H1 (cell line): ENCODE measurements at regions not wholly inside any gene's neighbourhood (a gene's known extent, or its start where the extent isn't known, plus 50 kb on each side); places are given as distances from the start of the nearest gene placed in this dataset.

ENCODE experiments used
- CTCF ChIA-PET: fragments of 300-600 bp; sonication (Branson Sonifier 250); formaldehyde crosslinking; loops from one replicate; lab custom pipeline; 2021; ENCODE audit not compliant: partially characterized antibody; lab: Charles Lee
- POLR2A ChIA-PET: fragments of 300-600 bp; sonication (Branson Sonifier 250); formaldehyde crosslinking; loops from one replicate; lab custom pipeline; 2021; ENCODE audit warnings: inconsistent platforms; ENCODE audit not compliant: partially characterized antibody; lab: Charles Lee
- DNase-seq, 2 experiments: peaks; one replicate each; pipeline versions ENCODE4 v3.0.0 to v3.0.0-alpha.2; 2010 to 2022; ENCODE audit warnings: low spot score in 2 of 2, low read depth in 1 of 2, mixed read lengths in 1 of 2
- FAIRE-seq: peaks from 2 replicates; lab custom pipeline; 2011; peaks lifted over from hg19 to GRCh38; lab: Jason Lieb, UNC
- H2AFZ ChIP-seq: 2 replicates; pipeline ENCODE4 v1.8.1; 2012; ENCODE audit warnings: low read length, inconsistent platforms
- H2AK5ac ChIP-seq: 2 replicates; pipeline ENCODE4 v1.6.1; 2013; ENCODE audit warnings: low read depth, low read length
- H2BK120ac ChIP-seq: replicated peaks from 2 replicates; pipeline ENCODE3; 2013; ENCODE audit warnings: low read depth, low read length, inconsistent platforms
- H2BK12ac ChIP-seq: 2 replicates; pipeline ENCODE4 v1.6.1; 2013; ENCODE audit warnings: low read depth, low read length
- H2BK15ac ChIP-seq: 2 replicates; pipeline ENCODE4 v1.6.1; 2013; ENCODE audit warnings: low read length
- H2BK20ac ChIP-seq: 2 replicates; pipeline ENCODE4 v1.6.1; 2013; ENCODE audit warnings: low read length
- H2BK5ac ChIP-seq: 2 replicates; pipeline ENCODE4 v1.6.1; 2013; ENCODE audit warnings: low read depth, low read length
- H3K14ac ChIP-seq: 2 replicates; pipeline ENCODE4 v1.6.1; 2013; ENCODE audit warnings: inconsistent platforms; ENCODE audit not compliant: insufficient read length
- H3K18ac ChIP-seq: 2 replicates; pipeline ENCODE4 v1.6.1; 2013; ENCODE audit warnings: low read length; ENCODE audit errors: extremely low read depth
- H3K23ac ChIP-seq: 2 replicates; pipeline ENCODE4 v1.6.1; 2013; ENCODE audit warnings: inconsistent platforms; ENCODE audit not compliant: insufficient read length
- H3K23me2 ChIP-seq: 2 replicates; pipeline ENCODE4 v1.6.1; 2013; ENCODE audit warnings: low read depth, low read length
- H3K27ac ChIP-seq: 2 replicates; pipeline ENCODE4 v1.6.1; 2011; ENCODE audit warnings: low read depth, low read length, inconsistent platforms
- H3K27me3 ChIP-seq, 4 experiments: replicated peaks in 1 of 4; 1 replicate in 1 of 4; 2 replicates in 3 of 4; pipeline versions ENCODE4 v1.6.1 to v1.8.1; 2011 to 2013; ENCODE audit warnings: low read length in 3 of 4, mild to moderate bottlenecking in 3 of 4, inconsistent platforms in 2 of 4, mixed read lengths in 2 of 4, moderate library complexity in 1 of 4; ENCODE audit not compliant: control insufficient read depth in 3 of 4, insufficient read depth in 3 of 4; ENCODE audit errors: extremely low read depth in 1 of 4
- H3K36me3 ChIP-seq, 4 experiments: 2 replicates each; pipeline versions ENCODE4 v1.6.1 to v1.8.1; 2011 to 2013; ENCODE audit warnings: mild to moderate bottlenecking in 4 of 4, low read length in 3 of 4, moderate library complexity in 2 of 4, control low read depth in 1 of 4, inconsistent platforms in 1 of 4; ENCODE audit not compliant: insufficient read depth in 4 of 4, control insufficient read depth in 2 of 4
- H3K4ac ChIP-seq: replicated peaks from 2 replicates; pipeline ENCODE3; 2013; ENCODE audit warnings: low read length, low read depth, mixed read lengths, inconsistent platforms; ENCODE audit not compliant: insufficient read length
- H3K4me1 ChIP-seq, 4 experiments: replicated peaks in 1 of 4; 1 replicate in 1 of 4; 2 replicates in 3 of 4; pipeline versions ENCODE4 v1.6.1 to v1.8.1; 2011 to 2013; ENCODE audit warnings: low read length in 3 of 4, inconsistent platforms in 2 of 4, mixed read lengths in 1 of 4; ENCODE audit not compliant: insufficient read depth in 4 of 4, control insufficient read depth in 3 of 4
- H3K4me2 ChIP-seq, 2 experiments: 2 replicates each; pipeline versions ENCODE4 v1.6.1 to v1.8.1; 2011 to 2013; ENCODE audit warnings: low read depth in 2 of 2, low read length in 2 of 2, control low read depth in 1 of 2, inconsistent platforms in 1 of 2, mild to moderate bottlenecking in 1 of 2; ENCODE audit not compliant: insufficient read depth in 1 of 2
- H3K4me3 ChIP-seq, 4 experiments: fragments of 200-600, 300-600 bp in 1 of 4; sonication (generic), shearing (Covaris generic), sonication (Bioruptor Twin) in 1 of 4; 2 replicates each; pipeline versions ENCODE4 v1.5.1 to v1.8.1; 2011 to 2016; ENCODE audit warnings: low read length in 4 of 4, low read depth in 3 of 4, control low read depth in 2 of 4, inconsistent platforms in 2 of 4, mild to moderate bottlenecking in 2 of 4, mixed read lengths in 1 of 4, moderate library complexity in 1 of 4; ENCODE audit not compliant: insufficient read depth in 2 of 4; ENCODE audit errors: extremely low read depth in 1 of 4
- H3K56ac ChIP-seq: replicated peaks from 2 replicates; pipeline ENCODE3; 2013; ENCODE audit warnings: low read depth, mild to moderate bottlenecking, mixed read lengths, low read length, inconsistent platforms; ENCODE audit not compliant: insufficient read length
- H3K79me1 ChIP-seq: 2 replicates; pipeline ENCODE4 v1.6.1; 2013; ENCODE audit warnings: low read depth, low read length, control low read depth
- H3K79me2 ChIP-seq, 2 experiments: 2 replicates each; pipeline versions ENCODE4 v1.6.1 to v1.8.1; 2012 to 2013; ENCODE audit warnings: low read length in 2 of 2, mild to moderate bottlenecking in 2 of 2, inconsistent platforms in 1 of 2; ENCODE audit not compliant: insufficient read depth in 2 of 2, control insufficient read depth in 1 of 2
- H3K9ac ChIP-seq, 4 experiments: replicated peaks in 1 of 4; 1 replicate in 1 of 4; 2 replicates in 3 of 4; pipeline versions ENCODE4 v1.6.1 to v1.8.1; 2011 to 2013; ENCODE audit warnings: low read depth in 3 of 4, low read length in 3 of 4, control low read depth in 2 of 4, mild to moderate bottlenecking in 2 of 4, moderate library complexity in 2 of 4, inconsistent platforms in 1 of 4; ENCODE audit errors: extremely low read depth in 1 of 4
- H3K9me3 ChIP-seq, 2 experiments: 2 replicates each; pipeline versions ENCODE4 v1.6.1 to v1.8.1; 2012 to 2013; ENCODE audit warnings: mild to moderate bottlenecking in 2 of 2, moderate library complexity in 2 of 2, control low read depth in 1 of 2, inconsistent platforms in 1 of 2, low read depth in 1 of 2, low read length in 1 of 2, mixed read lengths in 1 of 2; ENCODE audit not compliant: insufficient read depth in 2 of 2
- H4K20me1 ChIP-seq, 2 experiments: replicated peaks in 1 of 2; 2 replicates each; pipeline versions ENCODE3 to v1.8.1; 2011 to 2013; ENCODE audit warnings: inconsistent platforms in 2 of 2, low read length in 2 of 2, mild to moderate bottlenecking in 1 of 2; ENCODE audit not compliant: insufficient read depth in 2 of 2, control insufficient read depth in 1 of 2
- H4K5ac ChIP-seq: 2 replicates; pipeline ENCODE4 v1.6.1; 2013; ENCODE audit warnings: low read length, low read depth, mixed read lengths, inconsistent platforms; ENCODE audit not compliant: insufficient read length
- H4K8ac ChIP-seq: 2 replicates; pipeline ENCODE4 v1.8.0; 2013; ENCODE audit warnings: mild to moderate bottlenecking, moderate library complexity, low read length, inconsistent platforms; ENCODE audit not compliant: insufficient read depth; ENCODE audit errors: extremely low read depth
- H4K91ac ChIP-seq: replicated peaks from 2 replicates; pipeline ENCODE3; 2013; ENCODE audit warnings: low read length, mixed read lengths, inconsistent platforms; ENCODE audit not compliant: insufficient read length
- GABPA ChIP-seq: IDR thresholded peaks from 2 replicates; pipeline ENCODE4 v1.6.1; 2011; ENCODE audit warnings: mild to moderate bottlenecking, low read length, moderate library complexity, borderline replicate concordance; ENCODE audit not compliant: insufficient read depth
- POLR2A ChIP-seq, 2 experiments: IDR thresholded peaks; 1 replicate in 1 of 2; 2 replicates in 1 of 2; pipeline ENCODE4 v1.6.1; 2011; ENCODE audit warnings: low read depth in 2 of 2, low read length in 2 of 2, mild to moderate bottlenecking in 2 of 2; ENCODE audit errors: control extremely low read depth in 1 of 2
- RBBP5 ChIP-seq: IDR thresholded peaks from 2 replicates; pipeline ENCODE4 v1.7.1; 2012; ENCODE audit warnings: low read depth, mild to moderate bottlenecking, inconsistent platforms, low read length, moderate library complexity, borderline replicate concordance
- SIN3A ChIP-seq, 2 experiments: IDR thresholded peaks in 1 of 2; conservative IDR thresholded peaks in 1 of 2; 2 replicates each; pipeline ENCODE4 v1.6.1; 2011 to 2012; ENCODE audit warnings: low read length in 2 of 2, improper control_type of control experiment in 1 of 2, low read depth in 1 of 2, mild to moderate bottlenecking in 1 of 2
- SP2 ChIP-seq: IDR thresholded peaks from 2 replicates; pipeline ENCODE4 v1.6.1; 2012; ENCODE audit warnings: mild to moderate bottlenecking, low read length, inconsistent platforms
- SP4 ChIP-seq: IDR thresholded peaks from 2 replicates; pipeline ENCODE4 v1.6.1; 2012; ENCODE audit warnings: low read length, inconsistent platforms
- SRF ChIP-seq: IDR thresholded peaks from 2 replicates; pipeline ENCODE4 v1.6.1; 2011; ENCODE audit warnings: mild to moderate bottlenecking, low read depth, low read length, moderate library complexity
- SUZ12 ChIP-seq: fragments of 200-600 bp; sonication (generic); IDR thresholded peaks from 2 replicates; pipeline ENCODE4 v1.6.1; 2012; ENCODE audit warnings: mild to moderate bottlenecking, inconsistent platforms, low read length, moderate library complexity, mixed read lengths
- WGBS, 2 experiments: shearing (Covaris generic) in 1 of 2; methylation state at CpG; one replicate each; pipeline versions ENCODE4 v1.1.6 to v1.1.7; 2013 to 2015; ENCODE audit warnings: low lambda C conversion rate in 2 of 2, mixed read lengths in 2 of 2, inconsistent platforms in 1 of 2, low coverage in 1 of 2, missing lambda C conversion rate in 1 of 2; ENCODE audit not compliant: insufficient replicate concordance in 2 of 2, insufficient coverage in 1 of 2, insufficient read length in 1 of 2; ENCODE audit errors: extremely low coverage in 1 of 2, missing lambda C conversion rate in 1 of 2; 5-methylcytosine and 5-hydroxymethylcytosine counted together

DNA sequence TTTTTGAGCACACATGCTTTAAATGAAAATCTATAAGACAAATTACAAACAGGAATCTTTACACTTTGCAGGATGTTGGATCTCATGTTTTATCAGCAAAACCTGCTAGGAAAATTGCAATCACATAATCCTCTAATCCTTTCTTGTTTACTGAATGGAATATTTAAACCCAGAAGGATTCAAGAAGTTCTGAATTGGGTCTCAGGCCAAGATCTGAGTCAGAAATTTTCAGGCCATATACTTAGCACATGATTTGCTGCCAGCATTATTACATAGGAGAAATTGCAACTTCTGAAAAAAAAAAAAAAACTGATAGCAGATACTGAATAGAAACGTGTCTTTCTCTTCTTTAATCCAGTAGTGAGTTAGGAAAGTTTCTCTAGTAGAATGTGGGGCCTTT, 1005.3 kb upstream of the POT1 start (continued):
- TF ChIP-seq POLR2A (IDR thresholded peaks at IDR 0.05; ENCODE audit: control extremely low read depth in 1 of 2, low read depth in 2 of 2, low read length in 2 of 2): no peak
- TF ChIP-seq, all 59 proteins: peak for 0

GRCh38 chr7:125934539-125934938, 1004.9 kb upstream of the POT1 start:
- no peak overlapping the region; the same call in 1 of the 2 replicates for H2AFZ ChIP-seq

More at GRCh38 chr7:125934539-125934938, 1004.9 kb upstream of the POT1 start:
- no peak overlapping the region for H2BK20ac ChIP-seq
- no peak overlapping the region for H3K9ac ChIP-seq
- WGBS, 2 experiments: 79% methylated on average over 2 of the region's 2 CpGs; no CpG with 5 or more reads in 1 of the 2 experiments
- POLR2A ChIA-PET: no interaction called here
- H3K9me3 ChIP-seq: peaks cover 0 to 2% of the 10 kb centered on the region in 2 experiments; a peak in 1 of 4 replicates
- no peak overlapping the region for H3K27ac ChIP-seq
- H2AK5ac ChIP-seq: no peak overlapping the region
- no peaks in the 10 kb centered on the region for H3K79me2 ChIP-seq
- H3K36me3 ChIP-seq: no peaks in the 10 kb centered on the region
- no peaks in the 10 kb centered on the region for H4K20me1 ChIP-seq
- no peak overlapping the region for H3K14ac ChIP-seq
- H4K91ac ChIP-seq: no peak overlapping the region
- DNase-seq (no peak), FAIRE-seq (no peak)
- no peak overlapping the region for H2BK15ac ChIP-seq
- H3K56ac ChIP-seq: no peak overlapping the region
- no peak overlapping the region for H2BK12ac ChIP-seq
- no peak overlapping the region for H4K5ac ChIP-seq
- no peak overlapping the region for H3K4me2 ChIP-seq
- H3K4ac ChIP-seq: no peak overlapping the region
- CTCF ChIA-PET: interaction anchor here (0.6 kb wide), 1 partner anchor 296 kb away, joined by 5 read pairs; no protein-coding TSS in a partner anchor
- H2BK120ac ChIP-seq: no peak overlapping the region
- no peak for TF ChIP-seq GABPA
- no peak for TF ChIP-seq SRF
- TF ChIP-seq SUZ12: no peak
- no peak for TF ChIP-seq SP4
- TF ChIP-seq SIN3A (conservative IDR thresholded peaks at IDR 0.05 in 1 of 2, IDR thresholded peaks at IDR 0.05 in 1 of 2; ENCODE audit: low read depth in 1 of 2, low read length in 2 of 2): no peak
- no peak for TF ChIP-seq SP2
- TF ChIP-seq RBBP5: no peak
- no peak overlapping the region for H3K18ac ChIP-seq
- H3K4me3 ChIP-seq: no peak overlapping the region
- H3K79me1 ChIP-seq: no peaks in the 10 kb centered on the region; the same call in 1 of the 2 replicates
- H3K27me3 ChIP-seq: no peaks in the 10 kb centered on the region
- H3K23me2 ChIP-seq: no peaks in the 10 kb centered on the region
- no peak overlapping the region for H3K23ac ChIP-seq
- no peaks in the 10 kb centered on the region for H3K4me1 ChIP-seq
- no peak overlapping the region for H2BK5ac ChIP-seq
- H4K8ac ChIP-seq: no peak overlapping the region
